ENCODE measurements at regions not wholly inside any gene's neighbourhood (a gene's known extent, or its start where the extent isn't known, plus 50 kb on each side); places are given as distances from the start of the nearest gene placed in this dataset.
A peak's percentile ranks its signal among the peaks of the same experiment; 100 is the strongest.
"Not testable (repeated sequence)": the region's sequence is repeated elsewhere in the genome, so short reads cannot be mapped to it uniquely, and the experiment has no call there.

DNA sequence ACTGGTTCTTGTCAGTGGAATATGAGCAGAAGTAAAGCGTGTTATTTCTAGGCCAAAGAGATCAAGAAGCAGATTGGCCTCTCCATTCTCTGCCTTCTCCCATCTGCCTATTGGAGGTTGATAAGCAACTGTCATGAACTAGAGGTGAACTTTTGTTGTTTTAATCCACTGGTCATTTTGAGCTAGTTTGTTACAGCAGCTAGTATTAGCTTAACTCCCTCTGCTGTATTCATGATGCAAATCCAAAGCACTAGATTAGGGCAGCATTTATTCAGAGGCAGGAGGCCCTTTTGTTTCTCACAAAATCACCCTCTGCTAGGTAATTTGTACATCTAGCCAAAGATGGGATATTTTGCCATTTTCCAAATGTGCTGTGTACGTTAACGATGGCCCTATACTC lies 97.3 kb upstream of the DPT start:
- DNase-seq, result no peak

DNA sequence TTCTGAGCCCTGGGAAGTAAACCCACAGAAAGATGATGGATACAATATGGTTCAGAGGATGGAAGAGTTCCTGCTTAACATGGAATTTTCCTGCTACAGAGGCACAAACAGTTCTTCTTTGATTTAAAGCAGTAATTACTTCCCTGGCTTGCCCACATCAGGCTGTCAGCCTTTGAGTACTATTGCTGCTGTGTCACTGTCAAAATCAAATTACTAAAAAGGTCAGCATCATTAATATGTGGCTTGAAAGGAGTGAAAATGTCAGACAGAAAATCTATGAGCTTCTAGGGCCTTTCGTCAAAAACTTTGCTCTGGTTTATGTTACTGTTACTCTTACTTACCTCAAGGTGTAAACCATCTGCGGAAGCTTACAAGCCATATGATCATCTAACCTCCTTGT lies 98.6 kb upstream of the DPT start:
- no peak for DNase-seq

DNA sequence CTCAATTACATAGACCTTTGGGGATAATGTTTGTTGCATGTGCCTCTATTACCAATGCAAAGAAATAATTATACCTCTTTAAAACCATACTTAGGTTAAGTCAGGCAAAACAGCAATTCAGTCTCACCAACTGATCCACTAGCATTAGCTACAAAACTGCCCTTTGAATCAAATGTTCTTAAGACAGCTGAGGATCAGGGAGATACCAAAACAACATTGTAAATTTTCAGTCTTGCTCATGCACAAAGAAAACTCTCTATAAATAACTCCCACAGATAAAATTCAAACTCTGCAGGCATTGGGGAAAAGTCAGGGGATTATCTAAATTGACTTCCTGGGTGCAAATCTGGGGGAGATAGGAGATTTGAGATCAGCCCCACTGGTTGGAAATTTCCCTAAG lies 100.9 kb upstream of the DPT start:
- no peak for DNase-seq

DNA sequence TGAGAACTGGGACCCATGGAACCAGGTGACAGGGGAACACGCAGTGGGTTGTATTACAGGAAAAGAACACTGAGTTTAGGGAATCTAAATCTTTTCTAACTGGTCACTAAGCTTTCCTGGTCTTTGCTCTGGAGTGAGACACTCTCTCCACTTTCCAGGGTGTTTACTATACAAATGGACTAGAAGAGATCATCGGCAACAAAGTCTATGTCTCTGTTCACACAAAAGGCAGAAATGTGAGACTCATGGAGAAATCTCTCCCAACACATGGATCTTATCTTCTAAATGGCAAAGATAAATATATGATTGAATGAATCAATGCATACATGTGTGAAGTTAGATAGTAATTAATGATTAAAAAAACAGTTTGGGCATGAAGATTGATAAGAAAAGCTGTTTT lies 101.6 kb upstream of the DPT start:
- DNase-seq, result no peak

DNA sequence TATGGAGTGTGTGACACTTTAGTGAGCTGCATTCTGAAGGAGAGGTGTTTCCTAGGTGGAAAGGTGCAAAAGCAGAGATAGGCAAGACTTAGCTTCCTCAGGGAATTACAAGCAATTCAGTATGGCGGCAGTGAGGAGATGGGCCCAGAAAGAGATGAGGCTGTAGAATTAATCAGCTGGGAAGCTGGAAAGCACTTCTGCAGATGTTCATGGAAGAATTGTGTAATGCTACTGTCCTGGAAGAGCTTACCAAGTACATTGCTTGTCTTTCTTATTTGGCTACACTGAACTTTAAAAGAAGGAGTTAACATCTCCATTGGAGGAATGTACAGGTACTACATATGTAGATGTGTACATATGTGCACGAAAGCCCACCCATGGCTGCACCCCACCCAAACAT lies 103.7 kb upstream of the DPT start:
- no peak for DNase-seq

DNA sequence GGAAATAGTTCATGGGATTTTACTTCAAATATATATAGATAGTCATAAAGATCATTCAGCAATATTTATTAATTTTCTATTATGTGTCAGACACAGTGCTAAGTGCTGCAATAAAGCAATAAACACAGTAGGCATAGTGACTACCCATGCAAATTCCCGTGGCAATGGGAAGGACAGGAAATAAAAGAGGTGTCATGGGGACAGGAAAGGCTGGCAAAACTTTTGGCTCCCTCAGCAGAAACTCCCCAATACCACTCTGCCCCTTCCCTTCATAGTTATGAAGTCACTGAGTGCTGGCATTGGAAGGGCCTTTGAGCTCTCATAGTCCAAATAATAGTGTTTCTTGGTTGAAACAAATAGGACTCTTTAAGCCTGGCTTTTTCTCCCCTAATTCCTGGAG lies 104.4 kb upstream of the DPT start:
- no peak for DNase-seq

DNA sequence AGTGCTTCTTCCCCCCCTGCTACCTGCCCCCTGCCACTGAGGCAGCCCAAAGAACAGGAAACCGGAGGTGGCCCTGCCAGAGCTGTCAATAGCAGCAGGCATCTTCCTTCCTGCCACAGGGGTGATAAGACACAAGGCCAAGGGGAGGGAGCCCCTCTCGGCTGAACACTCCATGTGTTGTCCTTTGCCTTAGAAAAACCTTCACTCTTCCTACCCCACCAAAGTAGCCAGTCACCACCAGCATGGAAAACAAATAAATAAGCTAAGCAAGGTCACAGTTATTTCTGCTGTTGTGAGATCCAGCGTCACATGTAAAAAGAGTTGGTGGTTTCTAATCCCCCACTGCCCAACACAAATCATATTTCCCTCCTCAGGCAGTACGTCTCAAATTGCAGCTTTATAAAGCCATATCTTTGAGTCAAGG lies 104.8 kb upstream of the DPT start:
- DNase-seq, result no peak

DNA sequence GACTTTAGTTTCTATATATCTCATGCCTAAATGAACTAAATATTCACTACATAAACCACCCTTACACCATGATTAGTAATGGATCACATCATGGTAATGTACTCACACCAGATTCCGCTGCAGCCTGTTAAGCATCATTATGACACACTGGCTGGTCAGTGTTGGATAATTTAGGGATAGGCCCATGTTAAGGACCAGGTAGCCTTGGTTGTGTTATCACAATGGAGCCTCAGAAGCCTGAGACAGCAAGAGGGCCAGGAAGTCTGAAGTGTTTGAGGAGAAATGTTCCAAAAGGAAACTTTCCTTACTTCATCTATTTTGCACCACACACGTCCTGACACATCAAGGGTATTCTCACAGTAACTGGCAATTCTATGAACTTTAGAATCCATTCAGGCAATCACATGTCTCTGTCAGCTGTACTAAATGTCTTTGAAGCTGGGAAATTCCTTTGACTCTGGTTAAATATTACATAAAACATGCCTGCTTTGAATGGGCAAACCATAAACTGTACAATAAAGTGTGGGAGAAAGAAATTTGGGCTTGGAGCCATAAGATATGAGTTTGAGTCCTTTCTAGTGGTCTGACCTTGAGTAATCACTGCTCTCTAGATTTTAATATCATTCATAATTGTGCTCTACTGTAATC lies 105.3 kb upstream of the DPT start:
- no peak for DNase-seq

DNA sequence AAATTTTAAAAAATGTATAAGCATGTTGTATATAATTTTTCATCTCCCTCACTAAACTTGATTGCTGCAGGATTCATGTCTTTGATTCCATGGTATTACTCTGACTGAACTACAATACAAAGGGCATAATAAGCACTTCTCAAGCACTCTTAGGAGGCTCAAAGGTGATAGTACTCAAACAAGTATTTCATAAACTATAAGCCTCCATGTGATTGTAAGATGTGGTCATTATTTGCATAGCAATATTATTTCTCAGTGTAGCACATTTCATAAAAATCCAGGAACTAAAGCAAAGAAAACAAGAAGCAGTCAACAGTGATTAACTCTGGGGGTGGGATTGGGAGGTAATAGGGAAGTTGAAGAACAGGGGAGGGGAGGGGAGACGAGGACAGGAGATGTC lies 106.2 kb upstream of the DPT start:
- no peak for DNase-seq

DNA sequence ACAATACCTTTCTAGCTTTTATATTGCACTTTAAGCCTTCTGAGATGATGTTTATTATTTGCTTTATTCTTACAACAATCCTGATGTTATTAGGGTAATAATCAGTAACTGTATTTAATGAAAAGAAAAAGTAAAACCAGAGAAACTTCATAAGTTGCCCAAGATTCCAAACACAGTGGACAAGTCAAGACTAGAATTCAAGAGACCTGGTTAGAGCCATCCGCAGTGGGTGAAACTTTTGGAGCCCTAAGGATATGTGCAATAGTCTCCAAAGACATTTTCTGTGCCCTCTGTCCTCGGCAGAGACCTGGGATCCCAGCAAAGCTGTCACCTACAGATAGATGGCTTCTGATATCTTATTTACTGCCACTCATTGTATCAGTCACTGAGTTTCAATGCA lies 106.8 kb upstream of the DPT start:
- DNase-seq, result no peak

DNA sequence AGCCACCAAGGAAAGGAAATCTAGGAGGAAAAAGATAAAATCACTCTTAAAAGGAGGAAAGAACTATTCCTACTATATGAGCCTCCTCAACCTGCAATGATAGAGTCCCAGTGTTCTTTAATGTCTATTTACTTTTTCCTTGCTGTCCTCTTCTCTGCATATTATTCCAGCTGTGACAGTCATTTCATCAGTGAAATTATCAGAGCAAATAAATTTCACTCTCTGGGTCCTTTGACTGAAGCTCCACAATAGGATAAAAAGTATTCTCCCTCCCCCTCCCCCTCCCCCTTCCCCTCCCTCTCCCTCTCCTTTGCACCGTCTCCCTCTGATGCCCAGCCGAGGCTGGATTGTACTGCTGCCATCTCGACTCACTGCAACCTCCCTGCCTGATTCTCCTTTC lies 107.5 kb upstream of the DPT start:
- DNase-seq, result no peak

DNA sequence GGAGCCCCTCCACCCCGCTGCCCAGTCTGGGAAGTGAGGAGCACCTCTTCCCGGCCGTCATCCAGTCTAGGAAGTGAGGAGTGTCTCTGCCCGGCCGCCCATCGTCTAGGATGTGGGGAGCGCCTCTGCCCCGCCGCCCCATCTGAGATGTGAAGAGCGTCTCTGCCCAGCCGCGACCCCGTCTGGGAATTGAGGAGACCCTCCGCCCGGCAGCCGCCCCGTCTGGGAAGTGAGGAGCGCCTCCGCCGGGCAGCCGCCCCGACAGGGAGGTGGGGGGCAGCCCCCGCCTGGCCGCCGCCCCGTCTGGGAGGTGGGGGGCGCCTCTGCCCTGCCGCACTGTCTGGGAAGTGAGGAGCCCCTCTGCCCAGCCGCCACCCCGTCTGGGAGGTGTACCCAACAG lies 108.2 kb upstream of the DPT start:
- DNase-seq, result not testable (repeated sequence)

DNA sequence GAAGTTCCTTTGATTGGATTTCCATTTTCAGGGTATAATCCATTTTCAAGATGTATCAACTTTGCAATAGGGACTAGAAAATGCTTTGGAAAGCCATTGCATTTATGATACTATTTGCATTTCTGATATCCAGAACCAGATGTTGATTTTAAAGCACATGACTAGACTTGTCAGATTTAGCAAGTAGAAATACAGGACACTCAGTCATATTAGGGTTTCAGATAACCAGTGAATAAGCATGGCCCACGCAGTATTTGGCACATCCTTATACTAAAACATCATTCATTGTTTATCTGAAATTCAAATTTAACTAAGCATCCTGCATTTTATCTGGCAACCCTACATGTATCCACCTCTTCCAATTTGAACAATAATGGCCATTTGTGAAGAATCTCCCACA lies 113.3 kb upstream of the DPT start:
- no peak for DNase-seq

DNA sequence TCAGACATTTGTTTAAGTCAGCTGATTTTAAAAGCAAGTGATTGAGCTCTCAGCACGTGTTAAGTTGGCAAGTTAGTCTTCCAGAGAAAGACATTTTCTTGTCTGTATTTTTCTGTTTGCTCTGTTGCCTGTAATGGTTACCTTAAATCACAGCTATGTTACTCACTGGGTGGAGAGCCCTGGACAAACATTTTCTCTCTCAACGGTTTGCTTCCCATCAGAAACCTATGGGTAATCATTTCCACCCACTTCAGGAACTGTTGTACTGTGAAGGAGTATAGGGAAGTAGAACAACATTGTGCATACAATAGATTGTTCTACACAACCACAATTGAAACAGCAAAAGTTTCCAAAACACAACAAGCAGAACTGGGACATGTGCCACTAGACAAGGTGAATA lies 113.9 kb upstream of the DPT start:
- no peak for DNase-seq

DNA sequence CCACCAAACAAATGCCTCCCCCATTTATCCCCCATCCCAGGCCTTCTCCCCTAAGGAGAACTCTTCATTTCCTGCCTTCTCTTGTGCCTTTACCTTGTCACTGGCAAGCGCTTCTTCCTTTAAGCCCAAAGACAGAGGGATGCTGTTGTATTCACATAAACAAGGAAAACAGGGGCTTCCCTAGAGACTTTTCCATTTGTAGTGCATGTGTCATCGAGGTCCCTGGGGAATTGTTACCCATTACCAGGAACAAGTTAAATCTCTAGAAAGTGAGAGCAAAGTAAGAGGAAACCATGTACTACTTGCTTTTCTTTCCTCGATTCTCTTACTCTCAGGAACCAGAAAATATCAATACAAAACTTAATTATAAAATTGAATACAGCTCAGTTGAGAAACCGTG lies 114.4 kb upstream of the DPT start:
- peak; percentile 1 for DNase-seq

DNA sequence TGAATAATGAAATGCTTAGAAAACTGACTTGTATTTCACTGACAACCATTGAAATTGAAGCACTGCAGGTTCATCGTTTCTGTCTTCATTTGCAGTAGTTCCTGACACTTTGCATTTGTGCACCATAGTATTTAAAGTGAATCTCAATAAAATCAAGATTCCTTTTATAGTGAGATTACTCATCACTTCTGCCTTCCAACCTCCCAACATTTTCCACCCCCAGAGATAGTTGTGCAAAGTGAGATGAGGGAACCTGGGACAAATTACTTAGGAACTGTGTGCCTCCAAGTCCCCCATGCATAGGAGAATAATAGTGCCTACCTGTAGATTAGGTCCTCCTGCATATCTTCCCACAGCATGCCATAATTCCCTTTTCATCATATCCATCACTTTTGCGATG lies 114.9 kb upstream of the DPT start:
- DNase-seq, result no peak

DNA sequence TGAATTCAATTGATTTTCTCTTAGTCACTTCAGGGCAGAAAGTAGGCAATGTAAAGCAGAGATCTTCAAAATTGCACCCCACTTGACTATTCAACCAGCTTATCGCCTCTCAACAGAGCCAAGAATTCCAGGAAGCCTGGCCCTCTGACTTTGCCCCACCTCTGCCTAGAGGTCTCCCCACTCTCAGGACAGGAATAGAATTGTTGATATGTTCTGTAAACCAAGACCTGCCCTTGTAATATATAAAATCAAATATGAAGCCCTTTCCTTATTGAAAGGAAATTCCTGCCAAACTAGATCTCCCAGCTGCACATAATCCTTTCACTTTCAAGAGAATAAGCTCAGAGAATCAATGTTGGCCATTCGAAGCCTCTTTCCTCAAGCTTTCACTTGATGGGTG lies 116.1 kb upstream of the DPT start:
- no peak for DNase-seq

DNA sequence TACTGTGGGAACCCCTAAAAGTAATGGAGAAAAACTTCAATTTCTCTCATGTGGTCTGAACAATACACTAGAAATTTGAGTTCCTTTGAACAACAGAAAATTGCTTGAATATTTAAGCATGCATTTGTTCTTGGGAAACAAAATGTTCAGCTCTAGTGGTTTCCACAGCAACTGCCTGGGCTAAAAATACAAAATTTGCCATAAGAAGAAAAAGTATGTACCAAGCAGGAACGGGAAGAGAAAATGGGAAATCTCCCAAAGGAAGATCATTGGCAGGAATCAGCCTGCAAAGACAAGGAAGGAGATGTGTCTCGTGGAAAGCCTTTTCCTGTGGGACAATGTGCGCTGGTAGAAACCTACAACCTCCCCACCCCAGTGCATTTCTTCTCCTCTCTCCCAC lies 119.0 kb upstream of the DPT start:
- no peak for DNase-seq

DNA sequence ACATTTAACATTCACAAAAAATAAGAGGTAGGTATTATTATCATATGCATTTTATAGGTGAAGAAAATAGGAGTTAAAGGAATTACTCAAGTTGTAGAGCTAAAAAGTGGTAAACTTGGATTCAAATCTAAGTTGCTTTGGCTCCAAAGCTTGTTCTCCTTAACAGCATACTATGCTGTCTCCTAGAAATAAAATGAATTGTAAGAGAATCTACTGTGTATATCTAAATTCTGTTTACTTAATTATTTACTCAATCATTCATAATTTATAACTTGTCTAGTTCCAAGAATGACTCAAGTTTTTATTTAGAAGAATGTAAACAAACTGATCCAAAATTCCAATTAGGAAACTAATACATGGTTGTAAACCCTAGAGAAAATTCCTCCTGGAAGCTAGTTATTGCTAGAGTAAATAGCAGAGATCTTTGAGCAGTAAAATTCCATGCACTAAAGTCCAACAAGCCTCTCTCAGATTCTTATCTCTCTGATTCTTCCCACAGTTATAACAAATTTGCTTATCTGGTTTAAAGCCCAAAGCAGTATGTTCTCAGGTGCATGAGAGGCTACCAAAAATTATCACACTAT lies 132.5 kb upstream of the DPT start:
- DNase-seq, result no peak

DNA sequence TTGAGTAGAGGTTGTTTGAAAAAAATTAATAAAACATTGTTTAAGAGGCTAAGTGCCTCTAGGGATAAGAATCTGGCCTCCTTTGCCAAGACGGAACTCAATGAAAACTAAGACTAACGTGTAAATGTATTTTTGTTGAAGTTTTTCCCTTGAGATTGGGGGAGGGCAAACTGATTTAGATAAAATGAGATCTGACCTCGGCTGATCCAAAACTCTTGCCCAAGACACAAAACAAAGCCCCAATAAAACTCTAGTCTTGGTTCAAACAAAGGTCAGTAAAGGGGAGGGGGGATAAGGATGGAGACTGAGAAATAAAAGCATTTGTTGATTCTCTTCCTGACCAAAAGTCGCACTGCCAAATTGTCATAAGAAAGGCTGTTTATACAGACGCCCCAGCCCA lies 134.8 kb upstream of the DPT start:
- no peak for DNase-seq

DNA sequence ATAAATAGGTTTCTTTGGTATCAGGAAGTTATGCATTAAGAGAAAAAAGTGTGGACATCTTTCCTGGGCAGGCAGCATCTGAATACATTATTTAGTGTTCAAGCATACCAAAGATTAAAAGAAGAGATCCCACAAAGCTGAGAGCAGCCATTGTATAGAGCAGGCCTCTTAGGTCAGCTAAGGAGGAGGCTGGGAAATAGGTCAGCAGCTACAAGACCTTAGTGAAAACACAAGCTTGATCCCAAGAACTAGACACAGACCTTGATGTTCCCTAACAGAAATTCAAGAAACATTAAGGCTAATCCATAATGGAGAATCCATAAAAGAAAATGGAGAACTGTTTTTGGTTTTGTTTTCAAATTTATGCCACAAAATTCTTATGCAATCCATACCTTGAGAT lies 135.3 kb upstream of the DPT start:
- DNase-seq, result no peak

DNA sequence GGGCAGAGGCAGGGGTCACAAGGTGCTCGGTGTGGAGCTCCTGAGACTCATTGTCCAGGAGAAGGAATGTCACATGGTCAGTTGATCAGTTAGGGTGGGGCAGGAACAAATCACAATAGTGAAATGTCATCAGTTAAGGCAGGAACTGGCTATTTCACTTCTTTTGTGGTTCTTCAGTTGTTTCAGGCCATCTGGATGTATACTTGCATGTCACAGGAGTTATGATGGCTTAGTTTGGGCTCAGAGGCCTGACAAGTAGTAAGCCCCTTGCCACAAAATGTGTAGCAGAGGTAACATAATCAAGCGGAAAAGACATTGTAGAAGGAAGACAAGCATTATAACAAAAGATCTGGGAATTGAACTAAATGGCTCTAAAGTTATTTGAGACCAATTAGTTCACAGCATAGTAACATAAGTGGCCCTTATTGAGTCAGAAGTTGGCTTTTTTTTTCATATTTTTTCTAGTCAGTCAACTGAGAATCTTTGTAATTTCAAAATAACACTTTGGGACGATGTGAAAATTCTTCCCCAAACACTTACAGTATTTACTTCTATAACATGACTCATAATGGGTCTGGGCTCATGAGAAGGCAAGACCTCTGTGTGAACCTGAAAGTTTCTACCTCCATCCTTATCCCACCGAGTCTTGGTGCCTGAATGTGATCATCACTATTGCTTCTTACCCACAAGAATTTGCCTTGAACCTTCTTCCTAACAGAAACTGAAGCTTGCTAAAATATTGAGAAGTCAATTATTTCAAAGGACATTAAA lies 137.0 kb upstream of the DPT start:
- no peak for DNase-seq

DNA sequence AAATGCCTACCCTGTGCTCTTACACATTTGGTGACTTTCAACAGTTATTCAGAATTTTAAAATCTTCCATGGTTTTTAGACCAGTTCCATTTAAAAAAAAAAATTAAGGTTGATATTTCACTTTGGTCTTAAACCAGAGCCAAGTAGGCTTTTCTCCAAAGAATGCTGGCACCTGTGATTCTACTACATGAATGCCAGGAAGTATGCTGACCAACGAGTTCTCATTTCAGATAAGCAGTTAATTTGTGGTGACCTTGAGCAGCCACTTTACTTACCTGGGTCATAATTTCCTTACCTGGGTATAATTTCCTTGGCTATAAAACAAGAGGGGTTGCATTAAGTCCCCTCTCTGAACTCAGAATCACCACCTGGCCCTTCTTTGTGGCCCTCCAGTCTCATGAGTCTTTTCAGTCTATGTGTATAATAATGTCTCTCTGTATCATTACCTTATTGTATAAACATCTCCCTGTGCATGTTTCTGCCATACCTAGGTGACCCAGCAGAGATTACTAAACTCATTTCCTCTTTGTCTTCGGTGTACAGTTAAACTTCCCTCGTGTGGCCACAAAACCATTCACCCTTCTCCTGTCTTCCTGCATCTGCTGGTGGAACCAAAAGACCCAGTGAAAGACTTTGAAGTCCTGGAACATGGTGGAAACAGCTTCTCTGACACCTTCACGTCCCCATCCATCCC lies 139.1 kb upstream of the DPT start:
- DNase-seq, result no peak

DNA sequence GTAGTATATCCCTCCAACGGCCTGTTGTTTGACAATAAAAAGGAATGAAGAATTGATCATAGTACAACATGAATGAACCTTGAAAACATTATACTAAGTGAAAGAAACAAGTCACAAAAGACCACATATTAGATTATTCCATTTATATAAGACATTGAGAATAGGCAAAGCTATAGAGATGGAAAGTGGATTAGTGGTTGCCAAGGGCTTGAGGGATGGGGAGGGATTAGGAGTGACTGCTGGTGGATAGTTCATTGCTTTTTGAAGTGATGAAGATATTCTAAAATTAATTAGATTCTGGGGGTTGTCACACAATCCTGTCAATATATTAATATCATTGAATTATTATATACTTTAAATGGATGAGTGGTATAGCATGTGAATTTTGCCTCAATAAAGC lies 142.5 kb upstream of the DPT start:
- DNase-seq, result no peak
